HCT116 (cell line): ENCODE measurements at regions not wholly inside any gene's neighbourhood (a gene's known extent, or its start where the extent isn't known, plus 50 kb on each side); places are given as distances from the start of the nearest gene placed in this dataset.

ENCODE experiments used
- ATAC-seq: fragments of 200-7000 bp; cut with Tn5 transposase; 2 replicates; pipeline ENCODE4 v1.9.1; 2020; ENCODE audit warnings: mild to moderate bottlenecking, moderate library complexity
- BruUV-seq: library from RNA; stranded (reverse); fragments of 400-500 nt; replicated peaks from 2 replicates; lab custom pipeline; 2021; lab: Mats Ljungman, UMichigan
- CTCF ChIA-PET: fragments of 300-600 bp; sonication (Branson Sonifier 250); formaldehyde crosslinking; loops from one replicate; lab custom pipeline; 2021; ENCODE audit warnings: antibody characterized with exemption; lab: Charles Lee
- POLR2A ChIA-PET: fragments of 300-600, 350-600 bp; sonication (Branson Sonifier 250); formaldehyde crosslinking; loops from one replicate; lab custom pipeline; 2021; ENCODE audit warnings: antibody characterized with exemption; lab: Charles Lee
- RAD21 ChIA-PET, 2 experiments: fragments of 300-600 bp; sonication (Branson Sonifier 250); formaldehyde crosslinking; loops; one replicate each; lab custom pipeline; 2023; ENCODE audit warnings: low total read pairs in 2 of 2; ENCODE audit not compliant: uncharacterized antibody in 2 of 2, unreplicated experiment in 2 of 2, low non-redundant PET in 1 of 2; lab: Charles Lee
- DNase-seq: peaks from one replicate; pipeline ENCODE4 v3.0.0-alpha.2; 2010; ENCODE audit warnings: low read depth, low spot score
- H2AFZ ChIP-seq: fragments of 200-600 bp; shearing (Covaris generic), sonication (generic); 2 replicates; pipeline ENCODE4 v1.6.1; 2017; ENCODE audit warnings: low read depth, mixed run types, mixed read lengths, antibody characterized with exemption, low read length; ENCODE audit not compliant: poor library complexity, severe bottlenecking
- H3K27ac ChIP-seq: 2 replicates; pipeline ENCODE4 v1.5.1; 2012; ENCODE audit warnings: low read depth, low read length
- H3K27me3 ChIP-seq: fragments of 200-600 bp; sonication (generic); 2 replicates; pipeline ENCODE4 v1.6.1; 2016; ENCODE audit warnings: mixed run types, low read length, mixed read lengths; ENCODE audit not compliant: insufficient read depth
- H3K36me3 ChIP-seq, 2 experiments: fragments of 200-500 bp in 1 of 2; fragments of 200-600 bp in 1 of 2; sonication (Bioruptor generic) in 1 of 2; sonication (generic) in 1 of 2; 2 replicates each; pipeline versions ENCODE4 v1.5.1 to v1.6.1; 2014 to 2016; ENCODE audit warnings: low read length in 2 of 2, inconsistent platforms in 1 of 2, mixed read lengths in 1 of 2, mixed run types in 1 of 2; ENCODE audit not compliant: insufficient read depth in 2 of 2, control insufficient read depth in 1 of 2
- H3K4me1 ChIP-seq, 2 experiments: fragments of 200-600 bp in 1 of 2; sonication (generic) in 1 of 2; 2 replicates each; pipeline versions ENCODE4 v1.5.1 to v1.6.1; 2012 to 2017; ENCODE audit warnings: low read length in 2 of 2, inconsistent platforms in 1 of 2, mild to moderate bottlenecking in 1 of 2, mixed read lengths in 1 of 2, mixed run types in 1 of 2, moderate library complexity in 1 of 2; ENCODE audit not compliant: insufficient read depth in 2 of 2, control insufficient read depth in 1 of 2
- H3K4me2 ChIP-seq: fragments of 200-600 bp; sonication (generic); 2 replicates; pipeline ENCODE4 v1.6.1; 2017; ENCODE audit warnings: mixed run types, low read length, mixed read lengths
- H3K4me3 ChIP-seq, 2 experiments: fragments of 200-600 bp in 1 of 2; sonication (generic) in 1 of 2; replicated peaks in 1 of 2; 2 replicates each; pipeline ENCODE4 v1.5.1; 2011 to 2016; ENCODE audit warnings: low read length in 2 of 2, control low read depth in 1 of 2, low read depth in 1 of 2, mild to moderate bottlenecking in 1 of 2, mixed read lengths in 1 of 2, mixed run types in 1 of 2
- H3K79me2 ChIP-seq: fragments of 200-600 bp; sonication (generic); 2 replicates; pipeline ENCODE4 v1.6.1; 2017; ENCODE audit warnings: mild to moderate bottlenecking, mixed run types, low read length, moderate library complexity, mixed read lengths; ENCODE audit not compliant: insufficient read depth
- H3K9ac ChIP-seq: fragments of 200-600 bp; sonication (generic); 2 replicates; pipeline ENCODE4 v1.6.1; 2016; ENCODE audit warnings: low read length, mixed read lengths
- H3K9me2 ChIP-seq: fragments of 200-600 bp; sonication (generic), shearing (Covaris generic); 2 replicates; pipeline ENCODE4 v1.6.1; 2017; ENCODE audit warnings: mixed run types, mild to moderate bottlenecking, moderate library complexity; ENCODE audit not compliant: insufficient read depth
- H3K9me3 ChIP-seq, 2 experiments: fragments of 200-500 bp in 1 of 2; fragments of 200-600 bp in 1 of 2; sonication (Bioruptor generic) in 1 of 2; sonication (generic) in 1 of 2; 2 replicates each; pipeline ENCODE4 v1.6.1; 2014 to 2017; ENCODE audit warnings: low read length in 2 of 2, mixed read lengths in 2 of 2, inconsistent platforms in 1 of 2, low read depth in 1 of 2, mild to moderate bottlenecking in 1 of 2, mixed run types in 1 of 2, moderate library complexity in 1 of 2; ENCODE audit not compliant: control insufficient read depth in 1 of 2, insufficient read depth in 1 of 2
- H4K20me1 ChIP-seq: fragments of 200-600 bp; sonication (generic), shearing (Covaris generic); 2 replicates; pipeline ENCODE4 v1.6.1; 2017; ENCODE audit warnings: mixed run types, mild to moderate bottlenecking, moderate library complexity; ENCODE audit not compliant: insufficient read depth
- CBX3 ChIP-seq: IDR thresholded peaks from 2 replicates; pipeline ENCODE4 v1.6.1; 2012; ENCODE audit warnings: low read depth
- CEBPB ChIP-seq: IDR thresholded peaks from 2 replicates; pipeline ENCODE4 v1.6.1; 2012; ENCODE audit warnings: low read depth
- CTCF ChIP-seq, 3 experiments: fragments of 200-600 bp in 1 of 3; sonication (generic) in 1 of 3; IDR thresholded peaks in 2 of 3; conservative IDR thresholded peaks in 1 of 3; 2 replicates each; pipeline ENCODE4 v1.5.1; 2012 to 2017; ENCODE audit warnings: low read depth in 2 of 3, low read length in 2 of 3, antibody characterized with exemption in 1 of 3, borderline replicate concordance in 1 of 3, control low read depth in 1 of 3, mild to moderate bottlenecking in 1 of 3, mixed read lengths in 1 of 3, mixed run types in 1 of 3, moderate library complexity in 1 of 3; ENCODE audit not compliant: insufficient read depth in 1 of 3
- EGR1 ChIP-seq: IDR thresholded peaks from 2 replicates; pipeline ENCODE4 v1.6.1; 2012; ENCODE audit warnings: low read depth
- ELF1 ChIP-seq: IDR thresholded peaks from 2 replicates; pipeline ENCODE4 v1.6.1; 2012; ENCODE audit warnings: low read depth, borderline replicate concordance
- EZH2 ChIP-seq: fragments of 200-600 bp; sonication (generic); IDR thresholded peaks from 2 replicates; pipeline ENCODE4 v1.6.1; 2017; ENCODE audit warnings: antibody characterized with exemption, mixed run types
- EZH2phosphoT487 ChIP-seq: fragments of 200-600 bp; IDR thresholded peaks from 2 replicates; pipeline ENCODE4 v1.6.1; 2018; ENCODE audit warnings: antibody characterized with exemption, borderline replicate concordance
- POLR2A ChIP-seq: IDR thresholded peaks from 2 replicates; pipeline ENCODE4 v1.7.0; 2011; ENCODE audit warnings: borderline replicate concordance; ENCODE audit not compliant: insufficient read depth, insufficient read length; ENCODE audit errors: extremely low read depth
- POLR2AphosphoS5 ChIP-seq: IDR thresholded peaks from 2 replicates; pipeline ENCODE4 v1.6.1; 2011; ENCODE audit warnings: mild to moderate bottlenecking, low read depth, low read length, moderate library complexity
- RAD21 ChIP-seq: IDR thresholded peaks from 2 replicates; pipeline ENCODE4 v1.6.1; 2012; ENCODE audit warnings: low read depth, mild to moderate bottlenecking
- SIN3A ChIP-seq: IDR thresholded peaks from 2 replicates; pipeline ENCODE4 v1.6.1; 2012; ENCODE audit warnings: low read depth
- SP1 ChIP-seq: IDR thresholded peaks from 2 replicates; pipeline ENCODE4 v1.6.1; 2012; ENCODE audit warnings: low read depth
- SRF ChIP-seq: IDR thresholded peaks from 2 replicates; pipeline ENCODE4 v1.6.1; 2012; ENCODE audit warnings: low read depth
- TCF7L2 ChIP-seq: IDR thresholded peaks from 2 replicates; pipeline ENCODE4 v1.7.0; 2011; ENCODE audit warnings: borderline replicate concordance, inconsistent platforms; ENCODE audit not compliant: insufficient read depth, insufficient read length; ENCODE audit errors: extremely low read depth
- YY1 ChIP-seq: IDR thresholded peaks from 2 replicates; pipeline ENCODE4 v1.6.1; 2011; ENCODE audit warnings: low read length, low read depth, moderate library complexity, mild to moderate bottlenecking; ENCODE audit not compliant: insufficient replicate concordance; ENCODE audit errors: extremely low read depth
- ZBTB33 ChIP-seq: IDR thresholded peaks from 2 replicates; pipeline ENCODE4 v1.6.1; 2011; ENCODE audit warnings: mild to moderate bottlenecking, low read length, moderate library complexity; ENCODE audit not compliant: insufficient replicate concordance; ENCODE audit errors: extremely low read depth
- intact Hi-C: fragments of 100-400 bp; cut with micrococcal nuclease; formaldehyde crosslinking; loops from 2 replicates; pipeline ENCODE4 v1.10.0; 2022
- TF ChIP-seq, protein P1 (sequence below): IDR thresholded peaks from 2 replicates; pipeline ENCODE4 v1.6.1; 2012; ENCODE audit warnings: low read depth
- TF ChIP-seq, protein P2 (sequence below): IDR thresholded peaks from 2 replicates; pipeline ENCODE4 v1.6.1; 2012

- H3K27ac ChIP-seq = no peak overlapping the region
- POLR2A ChIA-PET = no interaction called here
- H3K79me2 ChIP-seq = no peaks in the 10 kb centered on the region
- peaks cover 20% of the 10 kb centered on the region; the same call in 1 of the 2 replicates for H3K27me3 ChIP-seq
- no peaks in the 10 kb centered on the region for H4K20me1 ChIP-seq
- no peaks in the 10 kb centered on the region for H3K9me2 ChIP-seq
- H3K36me3 ChIP-seq = no peaks in the 10 kb centered on the region
- no TSS peak for BruUV-seq
- H2AFZ ChIP-seq = no peak overlapping the region
- H3K9ac ChIP-seq = no peak overlapping the region
- DNase-seq = no peak
- no peak overlapping the region for H3K4me3 ChIP-seq
- intact Hi-C loops = no loop called here
- TF ChIP-seq RAD21 = no peak
- TF ChIP-seq, protein P1, sequence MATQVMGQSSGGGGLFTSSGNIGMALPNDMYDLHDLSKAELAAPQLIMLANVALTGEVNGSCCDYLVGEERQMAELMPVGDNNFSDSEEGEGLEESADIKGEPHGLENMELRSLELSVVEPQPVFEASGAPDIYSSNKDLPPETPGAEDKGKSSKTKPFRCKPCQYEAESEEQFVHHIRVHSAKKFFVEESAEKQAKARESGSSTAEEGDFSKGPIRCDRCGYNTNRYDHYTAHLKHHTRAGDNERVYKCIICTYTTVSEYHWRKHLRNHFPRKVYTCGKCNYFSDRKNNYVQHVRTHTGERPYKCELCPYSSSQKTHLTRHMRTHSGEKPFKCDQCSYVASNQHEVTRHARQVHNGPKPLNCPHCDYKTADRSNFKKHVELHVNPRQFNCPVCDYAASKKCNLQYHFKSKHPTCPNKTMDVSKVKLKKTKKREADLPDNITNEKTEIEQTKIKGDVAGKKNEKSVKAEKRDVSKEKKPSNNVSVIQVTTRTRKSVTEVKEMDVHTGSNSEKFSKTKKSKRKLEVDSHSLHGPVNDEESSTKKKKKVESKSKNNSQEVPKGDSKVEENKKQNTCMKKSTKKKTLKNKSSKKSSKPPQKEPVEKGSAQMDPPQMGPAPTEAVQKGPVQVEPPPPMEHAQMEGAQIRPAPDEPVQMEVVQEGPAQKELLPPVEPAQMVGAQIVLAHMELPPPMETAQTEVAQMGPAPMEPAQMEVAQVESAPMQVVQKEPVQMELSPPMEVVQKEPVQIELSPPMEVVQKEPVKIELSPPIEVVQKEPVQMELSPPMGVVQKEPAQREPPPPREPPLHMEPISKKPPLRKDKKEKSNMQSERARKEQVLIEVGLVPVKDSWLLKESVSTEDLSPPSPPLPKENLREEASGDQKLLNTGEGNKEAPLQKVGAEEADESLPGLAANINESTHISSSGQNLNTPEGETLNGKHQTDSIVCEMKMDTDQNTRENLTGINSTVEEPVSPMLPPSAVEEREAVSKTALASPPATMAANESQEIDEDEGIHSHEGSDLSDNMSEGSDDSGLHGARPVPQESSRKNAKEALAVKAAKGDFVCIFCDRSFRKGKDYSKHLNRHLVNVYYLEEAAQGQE = no peak
- no peak for TF ChIP-seq SIN3A
- no peak for TF ChIP-seq EGR1
- TF ChIP-seq, protein P2, sequence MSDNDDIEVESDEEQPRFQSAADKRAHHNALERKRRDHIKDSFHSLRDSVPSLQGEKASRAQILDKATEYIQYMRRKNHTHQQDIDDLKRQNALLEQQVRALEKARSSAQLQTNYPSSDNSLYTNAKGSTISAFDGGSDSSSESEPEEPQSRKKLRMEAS = no peak
- TF ChIP-seq EZH2phosphoT487 = no peak
- TF ChIP-seq SP1 = no peak
- TF ChIP-seq SRF = no peak
- TF ChIP-seq POLR2A = no peak
- TF ChIP-seq CBX3 = no peak
- no peak for TF ChIP-seq ELF1
- TF ChIP-seq EZH2 = no peak
- TF ChIP-seq ZBTB33 = no peak
- no peak for TF ChIP-seq POLR2AphosphoS5
- no peak for TF ChIP-seq CTCF (IDR thresholded peaks at IDR 0.05 in 2 of 3, conservative IDR thresholded peaks at IDR 0.05 in 1 of 3; ENCODE audit: borderline replicate concordance in 1 of 3, insufficient read depth in 1 of 3, low read depth in 2 of 3, low read length in 2 of 3)
- TF ChIP-seq TCF7L2 = no peak
- TF ChIP-seq YY1 = no peak
- no peak for TF ChIP-seq CEBPB
- CTCF ChIA-PET = no interaction called here
- no peak overlapping the region for H3K4me2 ChIP-seq
- RAD21 ChIA-PET = no interaction called here
- no peak for ATAC-seq
- H3K9me3 ChIP-seq = no peaks in the 10 kb centered on the region
- no peaks in the 10 kb centered on the region for H3K4me1 ChIP-seq
Measured at GRCh38 chr2:236816197-236817170, 246.9 kb downstream of the ACKR3 start.
